IPS-18c (cell line): ENCODE measurements at regions not wholly inside any gene's neighbourhood (a gene's known extent, or its start where the extent isn't known, plus 50 kb on each side); places are given as distances from the start of the nearest gene placed in this dataset.

ENCODE experiments used
- H3K4me3 ChIP-seq: 2 replicates; pipeline ENCODE4 v1.7.0; 2013; ENCODE audit warnings: low read depth, mild to moderate bottlenecking, low read length, moderate library complexity; ENCODE audit not compliant: insufficient read depth
- H3K9me3 ChIP-seq: one replicate; pipeline ENCODE4 v1.6.1; 2013; ENCODE audit warnings: mild to moderate bottlenecking, low read length, moderate library complexity; ENCODE audit not compliant: control insufficient read depth, insufficient read depth

DNA sequence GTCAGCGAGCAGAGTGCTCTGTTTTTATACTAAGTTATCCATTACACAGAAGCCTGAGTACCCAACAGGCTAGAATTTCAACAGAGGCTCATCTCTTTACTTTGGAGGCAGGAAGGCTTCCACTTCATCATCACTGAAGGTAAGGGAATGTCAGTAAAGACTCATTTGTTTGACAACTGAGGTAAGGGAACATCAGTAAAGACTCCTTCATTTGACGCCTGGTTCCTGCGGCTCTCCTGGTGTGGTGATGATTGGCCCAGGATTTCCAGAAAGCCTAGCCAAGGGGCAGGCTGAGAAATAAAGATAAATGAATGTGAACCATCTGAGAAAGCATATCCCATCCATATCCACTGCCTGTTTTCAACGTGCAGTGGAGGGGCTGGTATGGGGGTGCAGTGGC lies 244.6 kb upstream of the ECI2 start:
- Histone ChIP-seq H3K9me3 (peaks cover 2% of the 10 kb centered on the region), H3K4me3 (no peak overlapping the region)

GRCh38 chr6:4378319-4378996 lies 243.1 kb upstream of the ECI2 start:
- Histone ChIP-seq H3K9me3 (peaks cover 2% of the 10 kb centered on the region), H3K4me3 (no peak overlapping the region)

- Histone ChIP-seq H3K9me3 (peaks cover under 1% of the 10 kb centered on the region), H3K4me3 (no peak overlapping the region)
Observed at GRCh38 chr6:4377603-4378002, 242.2 kb upstream of the ECI2 start.

GRCh38 chr6:4374216-4374615 lies 238.8 kb upstream of the ECI2 start:
- Histone ChIP-seq H3K4me3 (no peak overlapping the region), H3K9me3 (no peaks in the 10 kb centered on the region)

DNA sequence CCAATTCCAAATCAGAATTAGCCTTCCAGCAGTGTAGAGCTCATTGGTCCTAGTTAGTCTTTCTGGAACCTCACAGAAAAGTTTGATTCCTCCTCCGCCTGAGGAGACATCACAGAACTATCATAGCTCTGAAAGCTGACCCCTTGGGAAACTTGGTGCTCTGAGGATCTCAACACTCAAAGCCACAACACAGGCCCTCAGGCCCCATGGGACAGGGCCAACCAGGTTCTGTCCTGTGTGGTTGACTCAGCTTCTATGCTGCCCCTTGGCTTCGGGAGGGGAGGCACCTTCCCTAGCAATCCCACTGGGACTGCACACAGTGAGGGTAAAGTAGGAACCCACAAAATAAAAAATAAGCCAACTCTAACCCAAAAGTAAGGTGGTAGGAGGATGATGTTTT lies 237.5 kb upstream of the ECI2 start:
- Histone ChIP-seq H3K9me3 (no peaks in the 10 kb centered on the region), H3K4me3 (no peak overlapping the region)

DNA sequence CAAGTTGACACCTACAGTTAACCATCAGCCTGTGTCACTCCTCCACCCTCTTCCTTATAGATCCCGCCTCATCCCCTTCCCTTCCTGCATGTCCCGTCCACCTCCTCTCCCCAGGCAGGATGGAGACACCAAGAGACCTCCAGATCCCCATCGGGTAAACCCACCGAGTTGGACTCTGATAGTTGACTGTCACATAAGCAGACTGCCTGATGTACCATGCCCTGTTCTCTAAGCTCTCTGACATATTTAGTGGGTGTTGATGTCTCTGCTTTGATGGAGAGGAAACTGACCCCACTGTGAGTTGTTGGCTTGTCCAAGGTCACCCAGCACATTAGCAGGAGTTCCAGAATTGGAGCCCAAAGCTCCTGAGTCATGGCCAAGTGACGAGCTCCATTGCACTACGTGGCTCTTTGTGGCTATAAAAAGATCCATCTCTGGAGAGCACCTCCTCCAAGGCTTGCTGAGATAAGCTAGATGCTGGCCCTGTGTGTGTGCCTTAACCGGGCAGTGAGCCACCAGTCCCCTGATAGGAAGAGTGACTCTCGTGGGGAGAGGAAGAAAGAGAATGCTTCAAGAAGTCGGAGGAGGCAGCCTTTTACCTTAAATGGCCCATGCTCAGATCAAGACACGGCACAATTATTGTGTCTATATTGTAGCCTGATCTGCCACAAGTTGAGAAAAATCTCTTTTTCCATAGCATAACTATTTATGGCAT lies 236.0 kb upstream of the ECI2 start:
- no peaks in the 10 kb centered on the region for H3K9me3 ChIP-seq
- H3K4me3 ChIP-seq: no peak overlapping the region

GRCh38 chr6:4370066-4370465 lies 234.7 kb upstream of the ECI2 start:
- no peaks in the 10 kb centered on the region for H3K9me3 ChIP-seq
- no peak overlapping the region for H3K4me3 ChIP-seq

DNA sequence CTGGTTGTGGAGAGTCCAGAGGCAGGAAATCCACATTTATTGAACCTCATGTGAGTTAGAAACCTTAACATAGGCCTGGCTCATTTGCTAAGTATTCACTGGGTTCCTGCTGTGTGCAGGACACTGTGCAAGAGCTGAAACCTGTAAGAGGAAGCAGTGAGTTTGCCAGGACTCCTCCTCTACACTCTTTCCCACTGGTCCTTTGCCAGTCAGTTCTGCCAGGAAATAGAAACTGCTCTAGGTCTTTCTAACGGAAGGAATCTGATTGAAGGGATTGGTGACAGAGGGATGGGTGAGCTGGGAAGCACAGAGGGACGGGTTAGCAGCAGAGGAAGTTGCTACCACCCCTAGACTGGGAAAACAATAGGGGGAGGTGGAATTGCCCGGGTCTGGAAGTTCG lies 234.2 kb upstream of the ECI2 start:
- H3K4me3 ChIP-seq: no peak overlapping the region

GRCh38 chr6:4368649-4369048 lies 233.3 kb upstream of the ECI2 start:
- Histone ChIP-seq H3K4me3 (no peak overlapping the region), H3K9me3 (no peaks in the 10 kb centered on the region)

More for the DNA sequence above, 234.2 kb upstream of the ECI2 start:
- H3K9me3 ChIP-seq: no peaks in the 10 kb centered on the region

DNA sequence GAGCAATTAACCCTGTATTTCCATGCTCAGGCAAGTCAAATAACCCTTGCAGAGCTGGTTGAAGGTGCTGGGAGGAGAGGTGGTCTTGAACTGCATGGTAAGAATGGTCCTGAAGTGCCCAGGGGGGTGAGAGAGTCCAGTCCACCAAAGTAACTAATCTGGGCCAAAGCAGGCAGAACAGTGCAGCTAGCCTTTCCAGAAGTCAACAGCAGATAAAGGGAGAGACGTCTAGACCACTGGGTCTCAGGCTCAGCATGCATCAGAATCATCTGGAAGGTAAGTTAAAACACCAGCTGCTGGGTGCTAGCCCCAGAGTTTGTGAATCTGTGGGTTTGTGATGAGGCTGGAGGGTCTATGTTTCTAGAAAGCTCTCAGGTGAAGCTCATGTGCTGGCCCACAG lies 232.3 kb upstream of the ECI2 start:
- no peak overlapping the region for H3K4me3 ChIP-seq
- H3K9me3 ChIP-seq: no peaks in the 10 kb centered on the region

DNA sequence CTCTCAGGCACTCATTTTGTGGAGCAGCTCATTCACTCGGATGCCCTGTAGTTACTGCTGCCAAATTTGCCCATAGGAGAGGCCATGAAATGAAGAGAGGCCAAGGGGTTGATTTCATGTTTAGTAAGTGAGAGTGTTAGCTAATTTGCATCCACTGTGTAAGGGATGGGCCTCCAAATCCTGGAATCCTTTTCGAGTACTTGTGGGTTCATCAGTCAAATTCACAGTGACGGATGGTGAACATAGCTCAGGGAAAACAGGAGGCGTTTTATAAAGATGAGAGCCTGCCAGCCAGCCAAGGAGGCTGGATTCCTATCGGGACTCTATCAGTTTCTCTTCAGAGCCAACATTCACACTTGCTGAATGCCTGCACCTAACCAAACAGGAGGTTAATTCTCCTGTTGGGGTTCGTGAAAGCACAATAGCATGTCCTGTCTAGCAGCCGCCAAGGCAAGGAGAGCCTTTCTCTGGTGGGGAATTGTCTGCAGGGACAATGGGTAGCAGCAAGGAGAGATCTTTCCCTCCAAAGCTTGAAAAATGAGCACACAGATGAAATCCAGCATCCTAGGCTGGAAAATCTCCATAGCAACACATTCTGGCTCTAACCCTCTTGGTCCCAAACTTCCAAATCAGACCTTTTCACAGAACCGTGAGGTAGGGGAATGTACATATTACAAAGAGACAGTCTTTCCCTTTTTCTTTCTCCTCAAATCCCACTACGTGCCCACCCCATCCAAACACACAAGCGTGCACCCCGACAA lies 231.4 kb upstream of the ECI2 start:
- no peaks in the 10 kb centered on the region for H3K9me3 ChIP-seq
- no peak overlapping the region for H3K4me3 ChIP-seq

GRCh38 chr6:4365686-4366085 lies 230.3 kb upstream of the ECI2 start:
- Histone ChIP-seq H3K4me3 (no peak overlapping the region), H3K9me3 (no peaks in the 10 kb centered on the region)

GRCh38 chr6:4364711-4365110 lies 229.3 kb upstream of the ECI2 start:
- no peaks in the 10 kb centered on the region for H3K9me3 ChIP-seq

DNA sequence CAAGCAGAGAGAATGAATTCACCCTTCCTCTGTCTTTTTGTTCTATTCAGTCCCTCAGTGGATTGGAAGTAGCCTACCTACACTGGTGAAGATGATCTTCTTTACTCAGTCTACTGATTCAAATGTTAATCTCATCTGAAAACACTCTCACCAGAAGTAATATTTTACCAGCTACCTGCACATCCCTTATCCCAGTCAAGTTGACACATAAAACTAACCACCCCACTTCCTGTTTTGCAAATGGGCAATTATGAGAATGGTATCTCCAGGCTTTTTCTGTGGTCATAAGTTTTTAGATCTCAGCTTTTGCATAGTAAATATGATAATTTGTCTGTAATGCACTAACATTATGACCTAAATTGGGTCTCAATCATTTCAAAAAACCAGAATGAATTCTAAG lies 228.8 kb upstream of the ECI2 start:
- H3K9me3 ChIP-seq: no peaks in the 10 kb centered on the region

More at GRCh38 chr6:4364711-4365110, 229.3 kb upstream of the ECI2 start:
- no peak overlapping the region for H3K4me3 ChIP-seq

GRCh38 chr6:4363656-4364055 lies 228.3 kb upstream of the ECI2 start:
- Histone ChIP-seq H3K4me3 (no peak overlapping the region), H3K9me3 (no peaks in the 10 kb centered on the region)

More for the DNA sequence above, 228.8 kb upstream of the ECI2 start:
- no peak overlapping the region for H3K4me3 ChIP-seq

- Histone ChIP-seq H3K9me3 (no peaks in the 10 kb centered on the region), H3K4me3 (no peak overlapping the region)
Observed at GRCh38 chr6:4362326-4362725, 227.0 kb upstream of the ECI2 start.

DNA sequence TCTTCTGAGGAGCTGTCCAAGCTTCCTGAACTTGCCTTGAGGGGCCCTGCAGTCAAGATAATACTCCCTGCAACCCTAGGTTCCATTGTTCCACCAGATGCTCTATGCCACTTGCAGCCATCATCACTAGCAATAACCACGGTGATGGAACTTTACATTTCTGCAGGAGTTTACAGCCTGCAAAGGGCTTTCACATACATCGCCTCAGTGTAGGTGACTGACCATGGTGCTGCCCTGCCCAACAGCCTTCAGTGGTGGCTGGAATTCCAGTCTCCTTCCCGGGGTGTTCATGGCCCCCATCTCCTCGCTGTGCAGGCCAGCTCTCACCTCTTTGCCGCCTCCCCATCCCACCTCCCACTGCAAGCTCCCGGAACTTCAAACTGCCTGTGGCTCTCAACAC lies 225.5 kb upstream of the ECI2 start:
- no peak overlapping the region for H3K4me3 ChIP-seq
- H3K9me3 ChIP-seq: no peaks in the 10 kb centered on the region

DNA sequence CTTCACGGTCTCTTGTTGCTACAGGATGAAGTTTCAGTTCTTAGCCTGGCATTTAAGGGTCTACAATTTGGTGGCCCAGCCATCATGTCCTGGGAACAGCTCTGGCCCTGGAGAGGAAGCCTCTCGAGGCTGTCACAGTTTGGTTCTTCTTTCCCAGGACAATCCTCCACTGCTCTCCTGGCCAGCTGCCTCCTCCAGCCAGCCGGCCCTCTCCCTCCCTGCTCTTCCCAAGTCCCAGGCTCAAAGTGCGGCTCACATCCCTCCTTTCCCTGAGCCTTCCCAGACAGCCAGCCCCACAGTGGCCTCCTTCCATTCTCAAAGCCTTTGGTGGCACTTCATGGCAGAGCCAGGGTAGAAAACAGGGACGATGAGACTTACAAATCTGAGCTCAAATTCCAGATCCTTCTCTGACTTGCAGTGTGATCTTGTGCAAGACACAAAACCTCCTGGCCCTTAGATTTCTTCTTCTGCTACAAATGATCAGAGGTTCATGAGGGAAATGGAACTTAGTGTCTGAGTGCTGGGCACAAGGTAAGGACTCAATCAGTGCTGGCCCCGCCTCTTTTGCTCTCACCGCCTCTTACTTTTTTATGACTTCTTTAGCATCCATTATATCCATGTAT lies 223.8 kb upstream of the ECI2 start:
- Histone ChIP-seq H3K9me3 (no peaks in the 10 kb centered on the region), H3K4me3 (no peak overlapping the region)
